SIG-M5 treated with dmso at 0.1 percent for 504 hours (cell line): ENCODE measurements at regions not wholly inside any gene's neighbourhood (a gene's known extent, or its start where the extent isn't known, plus 50 kb on each side); places are given as distances from the start of the nearest gene placed in this dataset.
A peak's percentile ranks its signal among the peaks of the same experiment; 100 is the strongest.

Experiments
- DNase-seq: peaks from one replicate; lab custom pipeline; 2025; ENCODE audit not compliant: unreplicated experiment; lab: John Stamatoyannopoulos, UW

DNA sequence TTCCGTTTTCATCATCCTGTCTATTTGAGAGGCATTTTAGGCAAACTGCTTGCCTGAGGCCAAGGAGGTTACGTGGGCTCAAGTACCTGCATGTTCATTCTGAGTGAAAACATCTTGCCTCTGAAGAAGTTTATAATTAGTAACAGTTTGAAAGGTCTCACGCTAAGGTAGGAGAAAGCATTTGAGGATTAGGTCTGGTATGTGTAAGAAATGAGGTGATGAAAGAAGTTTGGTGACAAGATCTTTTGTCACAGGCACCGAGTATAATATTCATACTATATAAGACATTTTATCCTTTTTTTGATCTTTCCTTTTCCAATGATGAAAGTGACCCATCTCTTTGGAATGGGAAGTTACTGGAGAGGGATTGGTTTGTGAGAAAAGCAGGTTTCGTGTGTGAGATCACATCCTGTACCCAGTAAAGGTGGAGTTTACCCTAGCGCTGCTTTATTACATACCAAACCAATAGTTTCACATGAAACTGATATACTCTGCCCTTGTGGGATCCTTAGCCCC, 98.7 kb upstream of the PDC start:
- DNase-seq, result no peak

DNA sequence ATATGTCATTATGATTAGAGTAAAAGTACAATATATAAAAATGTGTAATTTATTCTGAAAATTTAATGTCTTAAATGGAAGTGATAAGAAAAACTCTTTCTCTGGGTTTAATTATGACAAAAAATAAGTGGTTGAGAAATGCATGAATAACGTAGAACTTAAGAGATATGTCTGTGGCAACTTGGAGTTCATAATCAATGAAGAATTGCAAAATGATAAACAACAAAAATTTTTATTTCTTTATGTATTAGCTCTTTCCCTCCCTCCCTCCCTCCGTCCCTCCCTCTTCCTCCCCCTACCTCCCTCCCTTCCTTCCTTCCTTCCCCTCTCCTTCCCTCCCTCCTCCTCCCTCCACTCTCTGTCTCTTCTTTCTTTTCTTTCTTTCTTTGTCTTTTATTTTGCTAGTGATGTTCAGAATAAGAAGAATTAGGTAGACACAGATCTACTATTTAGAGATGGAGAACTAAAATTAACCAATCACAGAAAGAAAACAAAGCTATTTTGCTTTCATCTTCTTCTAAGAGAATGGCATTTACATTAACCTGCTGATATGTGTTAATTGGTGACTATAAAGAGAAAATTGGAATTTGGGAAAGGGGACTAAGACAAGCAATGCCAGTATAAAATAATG, 96.3 kb upstream of the PDC start:
- DNase-seq, result no peak

DNA sequence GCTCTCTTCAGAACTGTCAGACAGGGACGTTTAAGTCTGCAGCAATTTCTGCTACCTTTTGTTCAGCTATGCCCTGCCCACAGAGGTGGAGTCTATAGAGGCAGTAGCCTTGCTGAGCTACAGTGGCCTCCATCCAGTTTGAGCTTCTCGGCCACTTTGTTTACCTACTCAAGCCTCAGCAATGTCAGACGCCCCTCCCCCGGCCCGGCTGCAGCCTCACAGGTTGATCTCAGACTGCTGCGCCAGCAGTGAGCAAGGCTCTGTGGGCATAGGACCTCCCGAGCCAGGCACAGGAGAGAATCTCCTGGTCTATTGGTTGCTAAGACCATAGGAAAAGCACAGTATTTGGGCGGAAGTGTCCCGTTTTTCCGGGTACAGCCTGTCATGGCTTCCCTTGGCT, 89.9 kb upstream of the PDC start:
- no peak for DNase-seq

GRCh38 chr1:186541003-186541402, 80.1 kb upstream of the PDC start:
- DNase-seq, result no peak

DNA sequence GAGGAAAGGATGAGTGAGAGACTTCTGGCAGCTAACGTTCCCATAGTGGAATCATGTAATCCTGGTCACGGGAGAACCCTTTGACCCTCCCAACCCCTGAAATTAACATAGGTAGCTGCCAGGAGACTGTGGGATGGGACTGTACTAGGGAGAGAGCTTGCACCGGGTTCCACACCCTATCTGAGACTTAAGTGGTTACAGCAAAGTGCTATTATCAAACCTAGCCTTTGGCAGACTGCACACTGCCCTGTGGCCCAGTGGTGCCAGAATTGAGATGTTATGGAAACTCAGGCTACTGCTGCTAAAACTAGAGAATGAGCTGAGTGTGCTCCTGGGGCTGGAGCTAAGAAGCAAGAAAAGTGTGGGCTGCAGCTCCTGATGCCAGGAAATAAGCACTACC, 79.6 kb upstream of the PDC start:
- no peak for DNase-seq

- DNase-seq, result peak; percentile 91
These were observed 75.5 kb upstream of the PDC start for GRCh38 chr1:186536273-186536890.

DNA sequence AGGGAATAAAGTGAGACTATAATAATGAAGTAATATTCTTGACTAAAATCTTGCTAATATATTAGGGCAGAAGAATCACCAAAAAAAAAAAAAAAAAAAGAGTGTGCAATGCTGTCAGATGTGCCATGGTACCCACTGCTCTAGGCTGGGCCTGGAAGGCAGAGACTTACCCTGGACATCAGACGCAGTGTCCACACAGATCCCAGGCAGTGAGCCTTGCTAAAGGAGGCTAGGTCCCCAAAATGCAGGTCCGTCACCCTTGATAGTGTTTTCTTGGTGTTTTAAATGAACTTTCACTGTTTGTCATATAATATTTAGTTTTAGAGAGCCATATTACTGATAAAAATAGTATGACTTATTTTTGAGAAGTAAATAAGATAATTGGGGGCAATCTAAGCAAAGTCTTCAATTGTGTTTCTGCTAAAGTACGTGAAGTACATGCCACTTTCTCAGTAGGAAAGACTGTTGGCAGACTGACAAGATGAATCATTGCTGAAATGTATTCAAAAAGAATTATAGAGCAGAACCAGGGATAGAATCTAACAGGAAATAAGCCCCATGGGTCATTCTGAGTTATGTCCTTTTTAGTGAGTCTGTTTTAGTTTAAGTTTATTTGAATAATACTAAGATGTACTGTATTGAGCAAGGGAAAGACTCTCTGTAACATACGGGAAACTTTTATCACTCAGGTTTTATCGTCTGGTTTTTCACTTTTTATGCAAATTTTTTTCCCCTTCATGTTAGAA, 74.6 kb upstream of the PDC start:
- DNase-seq, result peak; percentile 28

- DNase-seq, result no peak
These were observed 73.5 kb upstream of the PDC start for GRCh38 chr1:186534401-186534800.

DNA sequence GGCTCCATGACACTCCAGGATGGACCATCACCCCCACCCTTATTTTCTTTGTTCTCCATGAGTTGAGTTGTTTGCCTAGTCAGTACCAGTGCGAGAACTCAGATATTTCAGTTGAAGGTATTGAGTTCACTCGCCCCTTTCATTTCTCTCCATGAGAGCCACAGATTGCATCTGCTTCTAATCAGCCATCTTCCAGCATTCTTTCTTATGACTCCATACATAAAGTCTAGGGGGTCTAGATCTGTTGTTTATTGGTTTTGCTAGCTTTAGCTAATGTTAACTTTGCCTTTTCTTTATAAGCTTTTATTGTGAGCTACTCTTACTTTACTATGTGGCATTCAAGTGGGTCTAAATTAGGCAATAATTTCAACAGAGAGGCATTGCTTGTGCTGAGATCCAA, 71.6 kb upstream of the PDC start:
- DNase-seq, result no peak

DNA sequence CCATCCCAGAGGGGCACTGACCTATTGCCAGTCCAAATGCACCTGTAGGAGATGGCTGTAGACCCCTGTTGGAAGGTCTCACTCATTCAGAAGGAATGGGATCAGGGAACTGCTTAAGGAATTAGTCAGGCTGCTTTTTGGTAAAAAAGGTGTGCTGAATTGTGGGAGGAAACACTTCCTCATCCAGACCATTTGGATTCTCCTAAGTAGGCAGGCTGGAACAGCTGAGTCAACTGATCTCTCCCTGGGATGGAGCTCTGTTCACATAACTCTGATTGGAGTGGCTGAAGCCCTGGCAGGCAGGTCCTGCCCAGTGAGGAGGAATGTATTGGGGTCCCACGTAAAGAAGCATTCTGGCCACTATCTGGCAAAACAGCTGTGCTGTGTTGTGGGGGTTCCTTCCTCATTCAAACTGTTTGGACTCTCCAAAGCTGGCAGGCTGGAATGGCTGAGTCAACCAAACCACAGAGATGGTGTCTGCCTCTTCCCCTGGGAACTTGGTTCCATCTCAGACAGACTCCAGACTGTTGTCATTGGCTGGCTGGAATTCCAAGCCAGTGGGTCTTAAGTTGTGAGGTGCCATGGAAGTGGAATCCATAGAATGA, 70.7 kb upstream of the PDC start:
- DNase-seq, result no peak

DNA sequence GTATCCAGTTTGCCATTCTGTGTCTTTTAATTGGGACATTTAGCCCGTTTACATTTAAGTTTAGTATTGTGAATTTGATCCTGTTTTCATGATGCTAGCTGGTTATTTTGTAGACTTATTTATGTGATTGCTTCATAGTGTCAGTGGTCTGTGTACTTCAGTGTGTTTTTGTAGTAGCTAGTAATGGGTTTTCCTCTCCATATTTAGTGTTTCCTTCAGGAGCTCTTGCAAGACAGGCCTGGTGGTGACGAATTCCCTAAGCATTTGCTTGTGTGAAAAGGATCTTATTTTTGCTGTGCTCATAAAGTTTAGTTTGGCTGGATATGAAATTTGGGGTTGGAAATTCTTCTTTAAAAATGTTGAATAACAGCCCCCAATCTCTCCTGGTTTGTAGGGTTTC, 69.2 kb upstream of the PDC start:
- no peak for DNase-seq

GRCh38 chr1:186519982-186520381, 59.1 kb upstream of the PDC start:
- DNase-seq, result no peak

- no peak for DNase-seq
These were observed 58.0 kb upstream of the PDC start for GRCh38 chr1:186518822-186519381.

DNA sequence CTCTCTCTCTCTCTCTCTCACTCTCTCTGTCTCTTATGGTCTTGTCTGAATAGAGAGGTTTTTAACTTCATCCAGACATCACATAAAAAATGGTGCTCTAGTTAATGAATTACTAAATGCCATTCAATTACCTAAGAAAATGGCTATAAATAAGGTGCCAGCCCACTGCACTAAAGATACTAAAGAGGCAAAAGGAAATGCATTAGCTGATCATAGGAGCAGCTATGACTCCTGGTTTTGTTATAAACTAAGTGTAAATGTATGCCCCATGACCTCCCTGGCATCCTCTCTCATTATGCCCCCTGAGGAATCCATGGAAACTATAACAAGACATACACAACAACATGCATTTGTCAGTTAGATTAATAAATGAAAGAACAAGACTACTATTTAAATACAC, 57.5 kb upstream of the PDC start:
- no peak for DNase-seq

DNA sequence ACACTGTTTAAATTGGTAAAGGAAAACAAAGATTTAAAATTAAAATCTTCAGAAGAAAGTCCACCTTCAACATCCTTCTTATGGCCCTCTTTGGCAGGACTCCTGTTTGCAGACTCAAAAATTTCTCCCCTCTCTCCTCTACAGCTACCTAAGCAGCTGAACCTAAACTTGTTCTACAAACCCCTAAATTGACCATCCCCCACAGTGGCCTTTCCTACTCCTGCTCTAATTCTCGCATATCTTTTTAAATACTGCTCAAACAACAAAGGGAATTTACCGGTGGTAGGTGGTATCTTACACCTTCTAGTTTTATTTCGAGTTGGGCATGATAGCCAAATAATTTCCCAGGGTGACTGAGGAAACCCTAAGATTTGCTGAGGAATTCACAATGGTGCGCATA, 53.5 kb upstream of the PDC start:
- no peak for DNase-seq

DNA sequence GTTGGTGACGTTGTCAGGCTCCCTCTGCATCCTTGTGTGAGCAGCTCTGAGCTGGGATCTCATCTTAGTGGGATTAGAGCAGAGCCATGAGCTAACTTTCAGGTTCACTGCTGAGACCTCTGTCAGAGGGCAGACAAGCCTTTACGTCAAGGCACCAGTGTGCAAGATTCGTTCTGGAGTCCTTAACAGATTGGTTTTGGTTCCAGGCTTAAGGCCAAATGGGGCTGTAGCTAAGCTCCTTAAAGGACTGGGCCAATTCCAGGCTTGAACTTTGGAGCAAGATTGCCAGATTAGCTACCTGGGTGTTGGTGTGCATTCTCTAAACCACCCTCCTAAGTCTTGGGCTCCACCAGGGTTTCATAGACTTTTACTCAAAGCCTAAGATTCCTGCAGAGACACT, 52.6 kb upstream of the PDC start:
- DNase-seq, result no peak

GRCh38 chr1:186512698-186513457, 52.0 kb upstream of the PDC start:
- no peak for DNase-seq

DNA sequence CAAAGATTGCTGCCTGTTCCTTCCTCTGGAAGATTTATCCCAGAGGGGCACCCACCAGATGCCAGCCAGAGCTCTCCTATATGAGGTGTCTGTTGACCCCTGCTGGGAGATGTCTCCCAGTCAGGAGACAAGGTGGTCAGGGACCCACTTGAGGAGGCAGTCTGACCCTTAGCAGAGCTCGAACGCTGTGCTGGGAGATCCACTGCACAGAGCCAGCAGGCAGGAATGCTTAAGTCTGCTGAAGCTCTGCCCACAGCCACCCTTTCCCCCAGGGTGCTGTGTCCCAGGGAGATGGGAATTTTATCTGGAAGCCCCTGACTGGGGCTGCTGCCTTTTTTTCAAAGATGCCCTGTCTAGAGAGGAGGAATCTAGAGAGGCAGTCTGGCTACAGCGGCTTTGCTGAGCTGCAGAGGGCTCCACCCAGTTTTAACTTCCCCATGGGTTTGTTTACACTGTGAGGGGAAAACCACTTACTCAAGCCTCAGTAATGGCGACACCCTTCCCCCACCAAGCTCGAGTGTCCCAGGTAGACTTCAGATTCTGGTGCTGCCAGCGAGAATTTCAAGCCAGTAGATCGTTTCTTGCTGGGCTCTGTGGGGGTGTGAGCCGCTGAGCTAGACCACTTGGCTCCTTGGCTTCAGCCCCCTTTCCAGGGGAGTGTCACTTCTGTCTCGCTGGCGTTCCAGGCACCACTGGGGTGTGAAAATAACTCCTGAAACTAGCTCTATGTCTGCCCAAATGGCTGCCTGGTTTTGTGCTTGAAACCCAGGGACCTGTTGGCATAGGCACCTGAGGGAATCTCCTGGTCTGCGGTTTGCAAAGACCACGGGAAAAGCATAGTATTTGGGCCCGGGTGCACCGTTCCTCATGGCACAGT, 51.1 kb upstream of the PDC start:
- peak; percentile 76 for DNase-seq
